Loucy (cell line): ENCODE measurements at regions not wholly inside any gene's neighbourhood (a gene's known extent, or its start where the extent isn't known, plus 50 kb on each side); places are given as distances from the start of the nearest gene placed in this dataset.

Source experiments
- EZH2phosphoT487 ChIP-seq: fragments of 200-600 bp; IDR thresholded peaks from 2 replicates; pipeline ENCODE4 v1.6.1; 2018; ENCODE audit warnings: antibody characterized with exemption, mild to moderate bottlenecking, moderate library complexity, borderline replicate concordance
- TF ChIP-seq, protein P1 (sequence below): fragments of 200-600 bp; sonication (generic); conservative IDR thresholded peaks from 2 replicates; pipeline ENCODE4 v1.5.1; 2014; ENCODE audit warnings: mild to moderate bottlenecking, antibody characterized with exemption, low read length

DNA sequence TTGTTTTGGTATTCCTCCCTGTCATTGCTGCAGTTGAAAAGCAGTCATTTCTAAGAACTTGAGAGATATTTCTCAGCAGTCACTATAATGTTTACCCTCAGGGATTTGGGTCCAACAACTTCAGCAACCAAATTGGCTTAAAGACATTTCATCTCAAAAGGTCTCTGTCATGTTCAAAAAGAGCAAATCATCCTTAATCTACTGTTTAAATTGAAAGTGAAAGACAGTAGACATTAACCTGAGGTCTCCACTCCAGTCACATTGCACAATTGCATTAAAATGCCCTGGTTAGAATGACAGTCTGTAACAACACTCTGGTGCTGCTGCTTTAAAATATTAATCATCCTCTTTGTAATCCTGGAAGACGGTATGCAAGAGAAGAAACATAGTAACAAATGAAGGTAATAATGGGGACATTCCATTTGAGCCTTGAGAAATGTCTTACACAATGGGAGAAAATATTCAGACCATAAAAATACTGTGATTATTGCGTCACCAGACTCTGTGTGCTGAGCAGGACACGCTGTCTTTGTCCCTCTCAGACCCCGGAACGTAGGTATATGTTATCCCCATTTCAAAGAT lies 90.2 kb upstream of the UNC5C start:
- TF ChIP-seq, protein P1, sequence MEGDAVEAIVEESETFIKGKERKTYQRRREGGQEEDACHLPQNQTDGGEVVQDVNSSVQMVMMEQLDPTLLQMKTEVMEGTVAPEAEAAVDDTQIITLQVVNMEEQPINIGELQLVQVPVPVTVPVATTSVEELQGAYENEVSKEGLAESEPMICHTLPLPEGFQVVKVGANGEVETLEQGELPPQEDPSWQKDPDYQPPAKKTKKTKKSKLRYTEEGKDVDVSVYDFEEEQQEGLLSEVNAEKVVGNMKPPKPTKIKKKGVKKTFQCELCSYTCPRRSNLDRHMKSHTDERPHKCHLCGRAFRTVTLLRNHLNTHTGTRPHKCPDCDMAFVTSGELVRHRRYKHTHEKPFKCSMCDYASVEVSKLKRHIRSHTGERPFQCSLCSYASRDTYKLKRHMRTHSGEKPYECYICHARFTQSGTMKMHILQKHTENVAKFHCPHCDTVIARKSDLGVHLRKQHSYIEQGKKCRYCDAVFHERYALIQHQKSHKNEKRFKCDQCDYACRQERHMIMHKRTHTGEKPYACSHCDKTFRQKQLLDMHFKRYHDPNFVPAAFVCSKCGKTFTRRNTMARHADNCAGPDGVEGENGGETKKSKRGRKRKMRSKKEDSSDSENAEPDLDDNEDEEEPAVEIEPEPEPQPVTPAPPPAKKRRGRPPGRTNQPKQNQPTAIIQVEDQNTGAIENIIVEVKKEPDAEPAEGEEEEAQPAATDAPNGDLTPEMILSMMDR: no peak
- no peak for TF ChIP-seq EZH2phosphoT487
